Kidney (tissue), 13 donors: ENCODE measurements at regions not wholly inside any gene's neighbourhood (a gene's known extent, or its start where the extent isn't known, plus 50 kb on each side); places are given as distances from the start of the nearest gene placed in this dataset.

Source experiments
- DNase-seq, 5 donors: peaks; one replicate each; pipeline ENCODE4 v3.0.0-alpha.2; 2013 to 2020
- FAIRE-seq: peaks from 2 replicates; lab custom pipeline; 2012; peaks lifted over from hg19 to GRCh38; lab: Jason Lieb, UNC
- H3K27ac ChIP-seq, 2 donors: one replicate each; pipeline ENCODE4 v1.7.0; 2013; ENCODE audit warnings: low read depth in 2 of 2, low read length in 2 of 2, inconsistent platforms in 1 of 2
- H3K27me3 ChIP-seq: one replicate; pipeline ENCODE4 v1.7.1; 2013; ENCODE audit warnings: low read length, inconsistent platforms; ENCODE audit not compliant: control insufficient read depth, insufficient read depth
- H3K36me3 ChIP-seq, 3 donors: one replicate each; pipeline versions ENCODE4 v1.7.0 to v1.7.1; 2013; ENCODE audit warnings: low read length in 3 of 3, control low read depth in 1 of 3, inconsistent platforms in 1 of 3; ENCODE audit not compliant: insufficient read depth in 3 of 3, control insufficient read depth in 2 of 3
- H3K4me1 ChIP-seq, 3 donors: one replicate each; pipeline versions ENCODE4 v1.7.0 to v1.7.1; 2013; ENCODE audit warnings: low read length in 3 of 3, inconsistent platforms in 1 of 3, low read depth in 1 of 3; ENCODE audit not compliant: control insufficient read depth in 2 of 3, insufficient read depth in 2 of 3
- H3K4me3 ChIP-seq, 3 donors: one replicate each; pipeline versions ENCODE4 v1.7.0 to v1.8.1; 2013; ENCODE audit warnings: low read length in 3 of 3, control low read depth in 1 of 3, inconsistent platforms in 1 of 3
- H3K9ac ChIP-seq, 3 donors: one replicate each; pipeline versions ENCODE4 v1.7.0 to v1.7.1; 2013; ENCODE audit warnings: low read length in 3 of 3, control low read depth in 1 of 3, inconsistent platforms in 1 of 3
- H3K9me3 ChIP-seq, 3 donors: one replicate each; pipeline versions ENCODE4 v1.7.0 to v1.7.1; 2013; ENCODE audit warnings: low read length in 3 of 3, control low read depth in 1 of 3, inconsistent platforms in 1 of 3; ENCODE audit not compliant: control insufficient read depth in 2 of 3, insufficient read depth in 1 of 3
- intact Hi-C: fragments of 100-400 bp; cut with DNase I; formaldehyde crosslinking; loops from one replicate; pipeline ENCODE4 v1.11.1; 2022
- TF ChIP-seq, protein P1 (sequence below): IDR thresholded peaks from 3 replicates; pipeline ENCODE4 v1.5.1; 2012; ENCODE audit warnings: mild to moderate bottlenecking, moderate library complexity, borderline replicate concordance; ENCODE audit not compliant: insufficient read depth; ENCODE audit errors: extremely low read depth
- donor health status: control.
- donor health status: control.
- donor health status: control.
- donor health status: control.
- donor health status: control.
- donor health status: DM: yes; HTN: yes; CAD: no.
- donor health status: Normal renal cell carcinoma (clear cell type).

DNA sequence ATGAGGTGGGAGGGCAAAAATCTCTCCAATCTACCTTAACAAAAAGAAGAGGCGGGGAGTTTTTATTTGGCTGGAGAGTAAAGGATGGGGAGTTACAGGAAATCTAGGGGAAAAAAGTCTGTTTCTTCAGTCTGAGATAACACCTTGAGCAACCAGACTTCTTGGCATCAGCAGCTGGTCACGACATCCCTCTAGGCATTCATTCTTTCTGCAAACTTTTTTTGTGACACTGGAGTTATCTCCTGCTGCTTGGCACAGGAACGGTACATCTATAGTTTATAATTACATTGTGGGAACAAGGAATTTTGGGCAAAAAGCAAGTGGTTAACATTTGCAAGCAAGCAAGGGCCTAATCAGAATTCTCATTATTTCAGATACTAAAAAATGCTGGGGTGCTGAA, 50.6 kb upstream of the IFNGR1 start:
- intact Hi-C loops: no loop called here
- FAIRE-seq (no peak), DNase-seq (no peak)
- Histone ChIP-seq H3K27me3 (no peaks in the 10 kb centered on the region), H3K9me3 (no peaks in the 10 kb centered on the region), H3K9ac (no peak overlapping the region), H3K4me3 (no peak overlapping the region), H3K4me1 (no peaks in the 10 kb centered on the region), H3K27ac (no peak overlapping the region), H3K36me3 (no peaks in the 10 kb centered on the region)
- TF ChIP-seq, protein P1, sequence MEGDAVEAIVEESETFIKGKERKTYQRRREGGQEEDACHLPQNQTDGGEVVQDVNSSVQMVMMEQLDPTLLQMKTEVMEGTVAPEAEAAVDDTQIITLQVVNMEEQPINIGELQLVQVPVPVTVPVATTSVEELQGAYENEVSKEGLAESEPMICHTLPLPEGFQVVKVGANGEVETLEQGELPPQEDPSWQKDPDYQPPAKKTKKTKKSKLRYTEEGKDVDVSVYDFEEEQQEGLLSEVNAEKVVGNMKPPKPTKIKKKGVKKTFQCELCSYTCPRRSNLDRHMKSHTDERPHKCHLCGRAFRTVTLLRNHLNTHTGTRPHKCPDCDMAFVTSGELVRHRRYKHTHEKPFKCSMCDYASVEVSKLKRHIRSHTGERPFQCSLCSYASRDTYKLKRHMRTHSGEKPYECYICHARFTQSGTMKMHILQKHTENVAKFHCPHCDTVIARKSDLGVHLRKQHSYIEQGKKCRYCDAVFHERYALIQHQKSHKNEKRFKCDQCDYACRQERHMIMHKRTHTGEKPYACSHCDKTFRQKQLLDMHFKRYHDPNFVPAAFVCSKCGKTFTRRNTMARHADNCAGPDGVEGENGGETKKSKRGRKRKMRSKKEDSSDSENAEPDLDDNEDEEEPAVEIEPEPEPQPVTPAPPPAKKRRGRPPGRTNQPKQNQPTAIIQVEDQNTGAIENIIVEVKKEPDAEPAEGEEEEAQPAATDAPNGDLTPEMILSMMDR: no peak

DNA sequence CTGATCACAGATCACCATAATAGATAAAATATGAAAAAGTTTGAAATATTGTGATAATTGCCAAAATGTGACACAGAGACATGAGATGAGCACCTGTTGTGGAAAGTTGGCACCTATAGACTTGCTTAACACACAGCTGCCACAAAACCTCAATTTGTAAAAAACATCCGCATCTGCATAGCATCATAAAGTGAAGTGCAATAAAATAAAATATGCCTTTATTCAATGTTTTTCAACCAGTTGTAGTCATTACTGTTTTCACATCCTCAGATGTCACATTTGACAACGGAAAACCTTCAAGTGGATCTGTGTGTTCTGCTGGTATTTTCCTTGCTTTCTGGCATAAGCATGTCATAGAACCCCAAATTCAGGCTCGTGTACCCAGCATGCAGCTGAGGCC, 50.2 kb upstream of the IFNGR1 start:
- FAIRE-seq (no peak), DNase-seq (no peak)
- no peaks in the 10 kb centered on the region for H3K9me3 ChIP-seq
- no peak overlapping the region for H3K9ac ChIP-seq
- H3K27ac ChIP-seq: no peak overlapping the region
- no peaks in the 10 kb centered on the region for H3K27me3 ChIP-seq
- H3K4me1 ChIP-seq: no peaks in the 10 kb centered on the region
- H3K36me3 ChIP-seq: no peaks in the 10 kb centered on the region
- TF ChIP-seq, protein P1: no peak
- no peak overlapping the region for H3K4me3 ChIP-seq
- intact Hi-C loops: no loop called here
